Liver (tissue), 8 donors: ENCODE measurements at regions not wholly inside any gene's neighbourhood (a gene's known extent, or its start where the extent isn't known, plus 50 kb on each side); places are given as distances from the start of the nearest gene placed in this dataset.

Experiments
- DNase-seq: peaks from one replicate; pipeline ENCODE4 v3.0.0-alpha.2; 2017; ENCODE audit warnings: low spot score
- H3K27ac ChIP-seq, 2 donors: one replicate each; pipeline ENCODE4 v1.7.0; 2013; ENCODE audit warnings: inconsistent platforms in 2 of 2, low read length in 2 of 2, control low read depth in 1 of 2, low read depth in 1 of 2, mild to moderate bottlenecking in 1 of 2
- H3K27me3 ChIP-seq, 4 donors: one replicate each; pipeline versions ENCODE4 v1.6.1 to v1.7.0; 2013; ENCODE audit warnings: low read length in 3 of 4, inconsistent platforms in 1 of 4, mild to moderate bottlenecking in 1 of 4, moderate library complexity in 1 of 4; ENCODE audit not compliant: control insufficient read depth in 4 of 4, insufficient read depth in 4 of 4
- H3K36me3 ChIP-seq, 4 donors: one replicate each; pipeline versions ENCODE4 v1.6.1 to v1.7.0; 2013; ENCODE audit warnings: low read length in 3 of 4, mild to moderate bottlenecking in 3 of 4, low read depth in 1 of 4, moderate library complexity in 1 of 4; ENCODE audit not compliant: control insufficient read depth in 4 of 4, insufficient read depth in 3 of 4
- H3K4me1 ChIP-seq, 4 donors: one replicate each; pipeline versions ENCODE4 v1.6.1 to v1.7.0; 2013; ENCODE audit warnings: low read length in 3 of 4, mild to moderate bottlenecking in 3 of 4, moderate library complexity in 1 of 4; ENCODE audit not compliant: control insufficient read depth in 4 of 4, insufficient read depth in 4 of 4
- H3K4me3 ChIP-seq, 3 donors: one replicate each; pipeline versions ENCODE4 v1.6.1 to v1.7.0; 2013; ENCODE audit warnings: low read length in 3 of 3, control low read depth in 1 of 3, low read depth in 1 of 3, mild to moderate bottlenecking in 1 of 3
- H3K9ac ChIP-seq, 2 donors: one replicate each; pipeline ENCODE4 v1.7.0; 2013; ENCODE audit warnings: low read length in 2 of 2, mild to moderate bottlenecking in 2 of 2, moderate library complexity in 2 of 2, control low read depth in 1 of 2, low read depth in 1 of 2
- H3K9me3 ChIP-seq, 4 donors: one replicate each; pipeline versions ENCODE4 v1.6.1 to v1.7.0; 2013; ENCODE audit warnings: low read length in 3 of 4; ENCODE audit not compliant: control insufficient read depth in 4 of 4
- EGR1 ChIP-seq, 2 donors: IDR thresholded peaks; 2 replicates each; pipeline ENCODE4 v1.6.1; 2016 to 2018; ENCODE audit warnings: antibody characterized with exemption in 2 of 2, low read depth in 2 of 2
- FOXA1 ChIP-seq: IDR thresholded peaks from 2 replicates; pipeline ENCODE4 v1.6.1; 2016; ENCODE audit warnings: antibody characterized with exemption
- FOXA2 ChIP-seq: IDR thresholded peaks from 2 replicates; pipeline ENCODE4 v1.6.1; 2016; ENCODE audit warnings: antibody characterized with exemption
- GABPA ChIP-seq, 2 donors: IDR thresholded peaks in 1 of 2; conservative IDR thresholded peaks in 1 of 2; 2 replicates each; pipeline ENCODE4 v1.6.1; 2016; ENCODE audit warnings: antibody characterized with exemption in 2 of 2, mild to moderate bottlenecking in 1 of 2, moderate library complexity in 1 of 2
- HNF4A ChIP-seq, 2 donors: conservative IDR thresholded peaks; 2 replicates each; pipeline ENCODE4 v1.6.1; 2016; ENCODE audit warnings: antibody characterized with exemption in 2 of 2, mild to moderate bottlenecking in 2 of 2
- HNF4G ChIP-seq: IDR thresholded peaks from 2 replicates; pipeline ENCODE4 v1.6.1; 2016; ENCODE audit warnings: antibody characterized with exemption
- JUND ChIP-seq, 2 donors: IDR thresholded peaks; 2 replicates each; pipeline ENCODE4 v1.6.1; 2016; ENCODE audit warnings: antibody characterized with exemption in 2 of 2
- MAX ChIP-seq: IDR thresholded peaks from 2 replicates; pipeline ENCODE4 v1.6.1; 2016; ENCODE audit warnings: antibody characterized with exemption
- NR2F2 ChIP-seq: IDR thresholded peaks from 2 replicates; pipeline ENCODE4 v1.6.1; 2016; ENCODE audit warnings: antibody characterized with exemption
- RAD21 ChIP-seq, 2 donors: IDR thresholded peaks; 2 replicates each; pipeline ENCODE4 v1.6.1; 2016; ENCODE audit warnings: antibody characterized with exemption in 2 of 2, mild to moderate bottlenecking in 2 of 2
- REST ChIP-seq: IDR thresholded peaks from 2 replicates; pipeline ENCODE4 v1.6.1; 2016; ENCODE audit warnings: antibody characterized with exemption, mild to moderate bottlenecking
- RXRA ChIP-seq, 2 donors: IDR thresholded peaks; 2 replicates each; pipeline ENCODE4 v1.6.1; 2017 to 2018; ENCODE audit warnings: antibody characterized with exemption in 2 of 2, mild to moderate bottlenecking in 1 of 2
- TAF1 ChIP-seq: conservative IDR thresholded peaks from 2 replicates; pipeline ENCODE4 v1.6.1; 2016; ENCODE audit warnings: antibody characterized with exemption, mild to moderate bottlenecking
- YY1 ChIP-seq: IDR thresholded peaks from 2 replicates; pipeline ENCODE4 v1.6.1; 2016; ENCODE audit warnings: antibody characterized with exemption, mild to moderate bottlenecking
- ZBTB33 ChIP-seq: IDR thresholded peaks from 2 replicates; pipeline ENCODE4 v1.6.1; 2016; ENCODE audit warnings: antibody characterized with exemption
- WGBS: extraction: QIAGEN DNeasy Blood & Tissue Kit; methylation state at CpG from one replicate; pipeline ENCODE4 v1.1.7; 2013; 5-methylcytosine and 5-hydroxymethylcytosine counted together
- TF ChIP-seq, protein P1 (sequence below): fragments of 150-350 bp; IDR thresholded peaks from 2 replicates; pipeline ENCODE4 v1.5.1; 2017; ENCODE audit warnings: improper control_type of control experiment, low read depth, low read length; ENCODE audit not compliant: missing input control
- TF ChIP-seq, protein P2 (sequence below): IDR thresholded peaks from 2 replicates; pipeline ENCODE4 v1.6.1; 2016; ENCODE audit warnings: antibody characterized with exemption
- donor health status: healthy.
- donor health status: healthy.
- donor health status: healthy.
- donor health status: healthy.
- donor health status: healthy.

DNA sequence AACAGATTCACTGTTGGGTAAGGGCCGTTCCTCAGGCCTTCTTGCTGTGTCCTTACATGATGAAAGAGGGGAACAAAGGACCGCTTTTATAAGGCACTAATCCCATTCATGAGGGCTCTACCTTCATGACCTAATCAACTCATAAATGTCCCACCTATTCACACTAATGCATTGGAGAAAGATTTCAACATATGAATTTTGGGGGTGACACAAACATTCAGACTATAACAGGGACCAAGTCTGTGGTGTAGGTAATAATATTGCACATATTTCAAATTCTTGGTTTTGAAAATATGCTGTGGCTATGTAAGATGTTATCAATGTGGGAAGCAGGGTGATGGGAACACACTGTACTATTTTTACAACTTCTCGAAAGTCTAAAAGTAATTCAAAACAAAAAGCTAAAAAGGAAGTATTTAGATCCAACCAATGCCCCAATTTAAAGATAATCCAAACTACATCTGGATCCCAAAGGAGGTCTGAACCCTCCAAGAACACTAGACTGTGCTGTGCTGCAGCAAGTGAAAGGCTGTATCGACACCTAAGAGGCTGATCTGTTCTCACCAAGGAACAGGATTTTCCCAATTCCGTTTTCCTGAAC lies 82.4 kb upstream of the TGIF1 start:
- Histone ChIP-seq H3K27me3 (no peaks in the 10 kb centered on the region), H3K27ac (peak overlapping the region in 1 of 2 donors; percentile 40), H3K9ac (no peak overlapping the region), H3K36me3 (no peaks in the 10 kb centered on the region), H3K4me1 (peaks cover 0 to 6% (median 2%) of the 10 kb centered on the region in 4 donors), H3K9me3 (no peaks in the 10 kb centered on the region), H3K4me3 (no peak overlapping the region)
- TF ChIP-seq FOXA1, result no peak
- no peak for TF ChIP-seq HNF4A (conservative IDR thresholded peaks at IDR 0.05)
- no peak for TF ChIP-seq ZBTB33
- TF ChIP-seq GABPA (IDR thresholded peaks at IDR 0.05 in 1 of 2, conservative IDR thresholded peaks at IDR 0.05 in 1 of 2), result no peak
- TF ChIP-seq YY1, result no peak
- TF ChIP-seq MAX, result no peak
- TF ChIP-seq TAF1, result no peak
- no peak for TF ChIP-seq JUND (IDR thresholded peaks at IDR 0.05)
- TF ChIP-seq EGR1 (IDR thresholded peaks at IDR 0.05; ENCODE audit: low read depth in 2 of 2), result no peak
- TF ChIP-seq, protein P1, sequence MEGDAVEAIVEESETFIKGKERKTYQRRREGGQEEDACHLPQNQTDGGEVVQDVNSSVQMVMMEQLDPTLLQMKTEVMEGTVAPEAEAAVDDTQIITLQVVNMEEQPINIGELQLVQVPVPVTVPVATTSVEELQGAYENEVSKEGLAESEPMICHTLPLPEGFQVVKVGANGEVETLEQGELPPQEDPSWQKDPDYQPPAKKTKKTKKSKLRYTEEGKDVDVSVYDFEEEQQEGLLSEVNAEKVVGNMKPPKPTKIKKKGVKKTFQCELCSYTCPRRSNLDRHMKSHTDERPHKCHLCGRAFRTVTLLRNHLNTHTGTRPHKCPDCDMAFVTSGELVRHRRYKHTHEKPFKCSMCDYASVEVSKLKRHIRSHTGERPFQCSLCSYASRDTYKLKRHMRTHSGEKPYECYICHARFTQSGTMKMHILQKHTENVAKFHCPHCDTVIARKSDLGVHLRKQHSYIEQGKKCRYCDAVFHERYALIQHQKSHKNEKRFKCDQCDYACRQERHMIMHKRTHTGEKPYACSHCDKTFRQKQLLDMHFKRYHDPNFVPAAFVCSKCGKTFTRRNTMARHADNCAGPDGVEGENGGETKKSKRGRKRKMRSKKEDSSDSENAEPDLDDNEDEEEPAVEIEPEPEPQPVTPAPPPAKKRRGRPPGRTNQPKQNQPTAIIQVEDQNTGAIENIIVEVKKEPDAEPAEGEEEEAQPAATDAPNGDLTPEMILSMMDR, result no peak
- TF ChIP-seq RAD21 (IDR thresholded peaks at IDR 0.05), result no peak
- TF ChIP-seq FOXA2, result no peak
- no peak for TF ChIP-seq HNF4G
- no peak for TF ChIP-seq NR2F2
- no peak for TF ChIP-seq RXRA (IDR thresholded peaks at IDR 0.05)
- TF ChIP-seq, protein P2, sequence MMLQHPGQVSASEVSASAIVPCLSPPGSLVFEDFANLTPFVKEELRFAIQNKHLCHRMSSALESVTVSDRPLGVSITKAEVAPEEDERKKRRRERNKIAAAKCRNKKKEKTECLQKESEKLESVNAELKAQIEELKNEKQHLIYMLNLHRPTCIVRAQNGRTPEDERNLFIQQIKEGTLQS, result no peak
- DNase-seq, result no peak
- WGBS, result 86% methylated on average over 5 of the region's 5 CpGs

DNA sequence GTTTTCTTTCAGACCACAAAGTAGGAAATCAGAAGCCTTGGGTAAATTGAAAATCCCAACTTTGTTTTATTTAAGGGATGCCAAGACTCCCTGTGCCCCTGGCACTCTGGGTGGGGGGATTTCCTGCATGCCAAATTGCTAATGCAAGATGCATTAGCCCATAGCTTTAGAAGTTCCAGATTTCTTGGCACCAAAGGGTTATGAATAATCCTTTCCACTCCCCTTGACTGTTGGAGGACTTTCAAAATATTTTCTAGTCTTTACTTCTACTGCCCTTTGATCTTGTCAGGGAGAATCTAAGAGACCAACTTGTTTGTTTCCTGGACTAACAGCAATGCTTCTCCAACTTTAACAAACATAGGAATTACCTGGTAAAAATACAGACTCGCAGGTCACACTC lies 81.8 kb upstream of the TGIF1 start:
- Histone ChIP-seq H3K27ac (peak overlapping the region in 1 of 2 donors; percentile 40), H3K27me3 (no peaks in the 10 kb centered on the region), H3K9me3 (no peaks in the 10 kb centered on the region), H3K4me1 (peaks cover 0 to 6% (median 2%) of the 10 kb centered on the region in 4 donors), H3K9ac (no peak overlapping the region), H3K36me3 (no peaks in the 10 kb centered on the region), H3K4me3 (no peak overlapping the region)
- DNase-seq, result no peak
- peak; percentile 19 to 79 for TF ChIP-seq HNF4A (conservative IDR thresholded peaks at IDR 0.05)
- TF ChIP-seq MAX, result no peak
- peak; percentile 41 for TF ChIP-seq REST
- TF ChIP-seq FOXA1, result no peak
- TF ChIP-seq YY1, result peak; percentile 25
- TF ChIP-seq JUND (IDR thresholded peaks at IDR 0.05), result peak; percentile 38 to 99
- peak in 1 of 2 donors; percentile 94 for TF ChIP-seq EGR1 (IDR thresholded peaks at IDR 0.05; ENCODE audit: low read depth in 2 of 2)
- peak; percentile 53 for TF ChIP-seq ZBTB33
- TF ChIP-seq, protein P1, result no peak
- peak in 1 of 2 donors; percentile 30 for TF ChIP-seq RAD21 (IDR thresholded peaks at IDR 0.05)
- peak in 1 of 2 donors; percentile 70 for TF ChIP-seq RXRA (IDR thresholded peaks at IDR 0.05)
- WGBS, result 46% methylated on average over 1 of the region's 1 CpG
